Chondrocyte (in vitro differentiated cells): ENCODE measurements at regions not wholly inside any gene's neighbourhood (a gene's known extent, or its start where the extent isn't known, plus 50 kb on each side); places are given as distances from the start of the nearest gene placed in this dataset.
"Not testable (repeated sequence)": the region's sequence is repeated elsewhere in the genome, so short reads cannot be mapped to it uniquely, and the experiment has no call there.

ENCODE experiments used
- DNase-seq: peaks from one replicate; pipeline ENCODE4 v3.0.0; 2021; ENCODE audit warnings: mixed read lengths, low spot score
- H3K27ac Mint-ChIP-seq: one replicate; pipeline ENCODE4 v1.8.0; 2021; ENCODE audit warnings: mild to moderate bottlenecking, moderate library complexity, mixed read lengths; ENCODE audit not compliant: unreplicated experiment
- H3K27me3 Mint-ChIP-seq: 2 replicates; pipeline ENCODE4 v1.8.0; 2021; ENCODE audit warnings: low read depth, mixed read lengths
- H3K36me3 Mint-ChIP-seq: 2 replicates; pipeline ENCODE4 v1.8.0; 2021; ENCODE audit warnings: low read depth, mixed read lengths
- H3K4me1 Mint-ChIP-seq: 2 replicates; pipeline ENCODE4 v1.8.0; 2021; ENCODE audit warnings: low read depth, mild to moderate bottlenecking, mixed read lengths
- H3K4me3 Mint-ChIP-seq: one replicate; pipeline ENCODE4 v1.8.0; 2021; ENCODE audit warnings: mild to moderate bottlenecking, moderate library complexity, mixed read lengths; ENCODE audit not compliant: unreplicated experiment
- H3K9me3 Mint-ChIP-seq: 2 replicates; pipeline ENCODE4 v1.8.0; 2021; ENCODE audit warnings: low read depth, mixed read lengths
- CTCF ChIP-seq: fragments of 200-600 bp; sonication (generic); IDR thresholded peaks from 2 replicates; pipeline ENCODE4 v1.5.0; 2021; ENCODE audit warnings: antibody characterized with exemption, mild to moderate bottlenecking, moderate library complexity

GRCh38 chr1:194857413-194857812 lies 1671.0 kb upstream of the B3GALT2 start:
- no peak overlapping the region for H3K27ac Mint-ChIP-seq
- no peak for TF ChIP-seq CTCF
- H3K9me3 Mint-ChIP-seq, result no peaks in the 10 kb centered on the region
- H3K4me3 Mint-ChIP-seq, result no peak overlapping the region
- H3K27me3 Mint-ChIP-seq, result no peaks in the 10 kb centered on the region
- H3K36me3 Mint-ChIP-seq, result no peaks in the 10 kb centered on the region
- no peaks in the 10 kb centered on the region for H3K4me1 Mint-ChIP-seq
- DNase-seq, result no peak

GRCh38 chr1:194848846-194849245 lies 1662.4 kb upstream of the B3GALT2 start:
- H3K4me3 Mint-ChIP-seq, result no peak overlapping the region
- H3K27me3 Mint-ChIP-seq, result no peaks in the 10 kb centered on the region
- no peaks in the 10 kb centered on the region for H3K9me3 Mint-ChIP-seq
- no peaks in the 10 kb centered on the region for H3K36me3 Mint-ChIP-seq
- no peak for DNase-seq
- no peaks in the 10 kb centered on the region for H3K4me1 Mint-ChIP-seq
- no peak for TF ChIP-seq CTCF
- no peak overlapping the region for H3K27ac Mint-ChIP-seq

- Mint-ChIP-seq H3K9me3 (no peaks in the 10 kb centered on the region), H3K36me3 (no peaks in the 10 kb centered on the region), H3K27ac (no peak overlapping the region), H3K4me3 (no peak overlapping the region), H3K4me1 (no peaks in the 10 kb centered on the region), H3K27me3 (no peaks in the 10 kb centered on the region)
- no peak for DNase-seq
- TF ChIP-seq CTCF, result no peak
Measured at GRCh38 chr1:194846488-194846887, 1660.1 kb upstream of the B3GALT2 start.

- H3K27me3 Mint-ChIP-seq, result no peaks in the 10 kb centered on the region
- DNase-seq, result no peak
- H3K36me3 Mint-ChIP-seq, result no peaks in the 10 kb centered on the region
- H3K4me3 Mint-ChIP-seq, result no peak overlapping the region
- TF ChIP-seq CTCF, result no peak
- H3K9me3 Mint-ChIP-seq, result peaks cover 6% of the 10 kb centered on the region
- H3K4me1 Mint-ChIP-seq, result no peaks in the 10 kb centered on the region
- H3K27ac Mint-ChIP-seq, result no peak overlapping the region
Measured at GRCh38 chr1:194843077-194843476, 1656.7 kb upstream of the B3GALT2 start.

DNA sequence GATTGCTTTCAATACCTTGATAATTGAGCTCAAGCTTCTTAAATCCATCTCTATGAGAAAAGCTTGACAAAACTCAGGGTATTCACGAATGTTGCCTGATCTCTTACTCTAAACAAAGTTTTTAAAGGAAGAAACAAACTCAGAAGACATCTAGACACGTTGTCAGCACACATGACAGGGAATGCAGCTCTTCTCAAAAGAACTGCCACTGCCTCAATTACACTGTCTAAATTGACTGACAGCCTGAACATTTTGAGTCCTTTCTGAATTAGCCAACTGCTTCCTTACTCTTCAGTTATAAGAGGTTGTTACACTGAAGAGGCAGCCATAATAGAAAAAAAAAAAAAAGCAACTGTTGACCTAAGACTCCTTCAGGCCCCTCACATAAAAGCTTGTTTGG lies 1646.7 kb upstream of the B3GALT2 start:
- Mint-ChIP-seq H3K27ac (no peak overlapping the region), H3K27me3 (no peaks in the 10 kb centered on the region), H3K4me1 (peaks cover 7% of the 10 kb centered on the region), H3K4me3 (no peak overlapping the region), H3K36me3 (no peaks in the 10 kb centered on the region), H3K9me3 (peaks cover 2% of the 10 kb centered on the region)
- no peak for TF ChIP-seq CTCF
- no peak for DNase-seq

GRCh38 chr1:194831595-194831994 lies 1645.2 kb upstream of the B3GALT2 start:
- H3K27me3 Mint-ChIP-seq, H3K9me3 Mint-ChIP-seq, H3K4me1 Mint-ChIP-seq, DNase-seq, H3K4me3 Mint-ChIP-seq, H3K36me3 Mint-ChIP-seq, H3K27ac Mint-ChIP-seq: not testable (repeated sequence)
